Hypothalamus (tissue), 51 donors: ENCODE measurements at regions not wholly inside any gene's neighbourhood (a gene's known extent, or its start where the extent isn't known, plus 50 kb on each side); places are given as distances from the start of the nearest gene placed in this dataset.

Experiments
- DNase-seq, 51 donors: peaks; one replicate each; lab custom pipeline; 2025; lab: John Stamatoyannopoulos, UW

GRCh38 chr9:115998666-115999065, 154.9 kb upstream of the PAPPA start:
- DNase-seq, result no peak

DNA sequence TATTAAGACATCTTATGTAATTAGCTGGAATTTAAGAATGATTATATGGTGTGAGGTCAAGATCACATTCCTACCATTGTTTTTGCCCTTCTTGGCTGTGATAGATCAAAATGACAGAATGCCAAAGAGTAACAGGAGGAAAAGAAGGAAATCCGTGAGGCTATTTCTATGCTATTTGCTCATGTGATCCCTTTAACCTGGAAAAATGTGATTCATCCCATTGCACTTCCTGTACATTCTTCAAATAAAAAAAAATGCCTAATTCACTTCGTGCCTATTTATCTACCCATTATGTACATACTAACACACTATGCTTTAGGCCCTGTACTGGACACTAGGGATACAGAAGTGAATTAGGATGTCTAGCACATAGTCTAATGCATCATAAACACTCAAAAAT, 154.1 kb upstream of the PAPPA start:
- DNase-seq, result no peak

GRCh38 chr9:116000748-116001329, 152.8 kb upstream of the PAPPA start:
- DNase-seq, result no peak

- no peak for DNase-seq
Observed at GRCh38 chr9:116002181-116002580, 151.4 kb upstream of the PAPPA start.

DNA sequence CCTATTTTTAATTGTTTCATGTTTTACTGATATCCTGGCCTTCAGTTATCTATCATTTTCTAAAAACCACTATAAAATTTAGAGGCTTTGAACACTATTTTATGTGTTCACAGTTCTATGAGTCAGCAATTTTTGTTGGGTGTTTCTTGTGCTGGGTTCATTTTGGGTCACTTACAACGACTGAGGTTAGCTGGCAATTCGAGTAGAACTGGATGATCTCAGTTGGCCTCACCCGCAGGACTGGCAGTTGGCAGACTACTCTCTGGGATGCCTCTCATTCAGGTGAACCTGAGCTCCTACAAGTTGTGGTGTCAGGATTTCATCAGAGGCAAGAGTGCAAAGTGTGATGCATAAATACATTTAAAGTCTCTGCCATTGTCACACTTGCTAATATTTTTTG, 151.0 kb upstream of the PAPPA start:
- no peak for DNase-seq

- no peak for DNase-seq
Observed at GRCh38 chr9:116003397-116003796, 150.2 kb upstream of the PAPPA start.

DNA sequence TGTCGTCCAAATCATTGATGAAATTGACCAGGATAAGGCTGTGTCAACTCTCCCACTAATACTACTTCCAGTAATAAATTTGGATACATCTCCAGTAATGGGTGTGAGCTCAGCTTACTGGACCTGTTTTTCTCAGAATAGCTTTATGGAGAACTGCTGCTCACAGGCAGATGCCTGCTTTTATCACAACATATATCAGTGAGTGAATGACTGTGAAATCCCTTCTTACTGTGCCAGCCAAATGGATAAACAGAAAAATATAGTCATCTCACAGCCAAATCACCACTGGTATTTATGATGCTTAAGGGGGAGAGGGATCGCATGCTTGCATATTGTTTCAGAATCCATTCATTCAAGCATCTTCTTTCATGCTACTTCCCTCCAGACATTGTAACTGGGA, 148.4 kb upstream of the PAPPA start:
- DNase-seq, result no peak

GRCh38 chr9:116007824-116008223, 145.8 kb upstream of the PAPPA start:
- no peak for DNase-seq

DNA sequence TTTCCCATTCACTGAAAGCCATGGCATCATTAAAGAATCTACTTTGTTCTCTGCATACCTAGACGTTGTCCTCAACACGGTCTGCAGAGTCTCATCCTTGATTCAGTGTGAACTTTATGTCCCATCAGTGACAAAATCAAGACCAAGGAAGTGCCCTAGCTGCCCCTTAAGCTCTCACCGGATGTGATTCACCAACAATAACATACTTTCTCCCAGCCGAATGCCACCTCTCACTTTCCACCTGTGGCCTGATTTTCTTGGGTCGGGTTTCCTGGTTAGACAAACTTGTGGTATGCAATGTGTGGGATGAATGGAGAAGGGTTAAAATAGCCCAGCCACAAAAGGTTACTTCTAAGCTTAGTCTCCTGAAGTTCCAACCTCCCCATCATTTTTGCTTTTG, 145.3 kb upstream of the PAPPA start:
- DNase-seq, result no peak

DNA sequence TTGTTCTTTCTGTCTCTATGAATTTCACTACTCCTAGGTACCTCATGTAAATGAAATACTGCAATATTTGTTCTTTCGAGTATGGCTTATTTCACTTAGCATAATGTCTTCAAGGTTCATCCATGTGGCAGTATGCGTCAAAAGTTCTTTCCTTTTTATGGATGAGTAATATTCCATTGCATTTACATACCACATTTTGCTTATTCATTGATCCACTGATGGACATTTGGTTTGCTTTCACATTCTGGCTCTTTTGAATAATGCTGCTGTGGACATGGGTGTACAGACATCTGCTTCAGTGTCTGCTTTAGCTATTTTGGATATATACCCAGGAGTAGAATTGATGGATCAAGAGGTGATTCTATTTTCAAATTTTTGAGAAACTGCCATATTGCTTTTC, 144.2 kb upstream of the PAPPA start:
- DNase-seq, result no peak

DNA sequence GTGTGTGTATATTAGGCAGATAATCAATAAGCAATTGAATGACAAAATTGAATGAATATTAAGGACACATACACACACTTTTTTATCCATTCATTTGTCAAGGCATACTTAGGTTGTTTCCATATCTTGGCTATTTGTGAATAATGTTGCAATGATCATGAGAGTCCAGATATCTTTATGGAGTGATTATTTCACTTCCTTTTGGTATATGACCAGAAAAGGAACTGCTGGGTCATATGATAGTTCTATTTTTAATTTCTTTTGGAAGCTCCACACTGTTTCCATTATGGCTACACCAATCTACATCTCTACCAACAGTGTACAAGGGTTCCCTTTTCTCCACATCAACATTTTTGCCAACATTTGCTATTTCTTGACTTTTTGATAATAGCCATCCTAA, 137.7 kb upstream of the PAPPA start:
- no peak for DNase-seq

DNA sequence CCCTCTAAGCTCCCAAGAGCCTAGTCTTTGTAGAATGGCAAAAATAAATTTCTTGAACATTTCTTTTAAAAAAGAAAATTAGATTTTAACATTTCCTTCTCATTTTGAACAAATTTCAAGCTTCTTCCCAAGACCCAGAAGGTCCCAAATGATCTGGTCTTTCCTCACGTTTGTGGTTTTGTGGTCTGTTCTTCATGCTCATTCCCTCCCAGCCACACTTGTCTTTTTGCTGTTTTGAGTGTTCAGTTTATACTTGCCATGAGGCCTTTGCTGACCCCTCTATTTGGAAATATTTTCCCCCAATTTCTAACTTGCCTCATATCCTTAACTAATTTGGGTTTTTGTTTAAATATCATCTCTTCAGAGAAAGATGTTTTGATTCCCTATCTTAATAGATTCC, 133.4 kb upstream of the PAPPA start:
- DNase-seq, result no peak

DNA sequence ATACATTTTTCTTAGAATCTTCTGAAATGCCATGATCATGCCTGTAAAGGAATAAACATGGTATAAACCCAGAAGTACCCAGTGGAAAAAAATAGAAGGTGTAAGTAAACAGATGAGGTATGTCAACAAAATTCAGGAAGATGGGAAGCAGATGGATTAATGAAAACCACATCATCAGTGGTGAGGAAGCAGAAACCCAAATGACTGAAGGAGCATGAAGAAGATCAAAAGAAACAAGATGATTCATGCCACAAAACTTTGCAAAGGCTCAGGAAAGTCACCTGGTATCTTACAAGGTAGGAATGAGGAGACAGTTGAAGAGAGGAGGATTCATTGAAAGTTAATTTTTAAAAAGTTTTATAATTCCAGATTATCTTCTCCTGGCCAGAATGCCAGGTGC, 132.8 kb upstream of the PAPPA start:
- DNase-seq, result no peak

DNA sequence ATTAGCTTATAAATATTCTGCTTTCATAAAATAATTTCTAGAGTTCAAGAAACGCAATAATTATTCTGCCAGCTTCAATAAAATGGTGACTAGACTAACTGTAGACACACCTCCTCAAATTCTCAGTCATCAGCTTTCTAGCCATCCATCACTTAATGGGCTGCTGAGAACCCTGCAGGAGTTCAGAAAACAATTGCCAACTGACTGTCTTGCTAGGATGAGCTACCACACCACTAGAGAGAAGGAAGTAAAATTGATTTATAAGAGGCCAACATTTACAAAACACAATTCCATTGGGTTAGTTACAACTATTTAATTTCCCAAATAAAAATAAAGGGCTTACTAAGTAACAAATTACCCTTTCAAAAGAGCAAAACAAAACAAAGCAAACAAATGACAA, 126.5 kb upstream of the PAPPA start:
- no peak for DNase-seq

- DNase-seq, result no peak
Observed at GRCh38 chr9:116027511-116027910, 126.1 kb upstream of the PAPPA start.

DNA sequence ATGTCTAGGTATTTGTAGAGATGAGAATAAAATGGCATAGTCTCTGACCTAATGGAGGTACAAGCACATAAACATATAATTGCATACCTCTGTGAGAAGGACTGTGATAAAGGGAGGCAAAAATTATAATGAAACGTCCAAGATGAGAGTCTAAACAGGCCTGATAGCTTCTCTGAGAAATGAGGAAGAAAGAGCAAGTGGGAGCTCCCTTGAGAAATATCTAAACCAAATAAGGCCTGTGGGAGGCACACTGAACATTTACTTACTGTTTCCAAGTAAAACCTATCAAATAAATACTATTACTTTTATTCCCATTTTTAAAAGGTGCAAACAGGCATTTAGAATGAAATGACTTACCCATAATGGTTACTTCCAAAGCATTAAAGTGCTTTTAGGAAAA, 125.6 kb upstream of the PAPPA start:
- no peak for DNase-seq

DNA sequence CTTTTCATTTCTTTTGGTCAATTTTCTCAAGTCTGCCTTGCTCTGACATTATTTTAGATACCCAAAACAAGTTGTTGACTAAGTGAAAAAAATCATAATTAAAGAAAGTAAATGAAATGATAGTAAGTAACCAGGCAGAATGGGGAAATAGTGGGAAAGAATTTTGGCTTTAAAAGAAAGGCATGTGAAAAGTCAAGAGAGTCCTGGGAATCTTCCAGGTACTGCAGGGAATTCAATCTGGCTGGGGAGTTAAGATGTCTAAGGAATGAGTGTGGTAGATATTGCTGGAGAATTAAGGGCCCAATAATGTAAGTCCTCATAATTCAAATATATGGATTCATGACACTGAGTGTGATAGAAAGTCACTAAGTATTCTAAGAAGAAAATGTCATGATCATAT, 123.1 kb upstream of the PAPPA start:
- no peak for DNase-seq

DNA sequence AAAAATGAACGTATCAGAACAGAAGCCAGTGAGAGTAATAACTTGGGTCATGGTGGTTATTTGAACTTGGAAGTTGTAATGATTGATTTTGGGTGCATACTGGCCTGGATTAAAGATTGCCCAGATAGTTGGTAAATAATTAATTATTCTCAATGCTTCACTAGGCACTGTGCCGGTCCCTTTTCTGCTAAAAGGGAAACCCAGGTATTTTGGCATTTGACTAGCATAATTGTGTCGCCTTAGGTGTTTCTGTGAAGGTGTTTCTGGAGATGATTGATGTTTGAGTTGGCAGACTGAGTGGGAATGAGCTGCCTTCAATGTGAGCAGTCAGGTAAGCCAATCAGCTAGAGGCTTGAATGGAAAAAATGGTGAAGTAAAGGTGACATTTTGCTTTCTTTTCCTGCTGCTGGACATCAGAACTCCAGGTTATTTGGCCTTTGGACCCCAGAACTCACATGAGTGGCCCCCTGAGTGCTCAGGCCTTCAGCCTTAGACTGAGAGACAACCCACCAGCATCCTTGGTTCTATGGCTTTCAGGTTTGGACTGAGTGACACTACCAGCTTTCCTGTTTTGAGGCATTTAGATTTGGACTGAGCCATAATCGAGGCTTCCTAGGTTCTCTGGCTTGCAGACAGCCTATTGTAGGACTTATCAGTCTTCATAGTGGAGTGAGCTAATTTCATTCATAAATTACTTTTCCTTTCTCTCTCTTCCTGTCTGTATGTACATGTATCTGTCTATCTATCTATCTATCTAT, 120.7 kb upstream of the PAPPA start:
- no peak for DNase-seq

- DNase-seq, result no peak
Observed at GRCh38 chr9:116039312-116039711, 114.3 kb upstream of the PAPPA start.

GRCh38 chr9:116039893-116040292, 113.7 kb upstream of the PAPPA start:
- DNase-seq, result no peak

- no peak for DNase-seq
Observed at GRCh38 chr9:116042321-116042720, 111.3 kb upstream of the PAPPA start.

DNA sequence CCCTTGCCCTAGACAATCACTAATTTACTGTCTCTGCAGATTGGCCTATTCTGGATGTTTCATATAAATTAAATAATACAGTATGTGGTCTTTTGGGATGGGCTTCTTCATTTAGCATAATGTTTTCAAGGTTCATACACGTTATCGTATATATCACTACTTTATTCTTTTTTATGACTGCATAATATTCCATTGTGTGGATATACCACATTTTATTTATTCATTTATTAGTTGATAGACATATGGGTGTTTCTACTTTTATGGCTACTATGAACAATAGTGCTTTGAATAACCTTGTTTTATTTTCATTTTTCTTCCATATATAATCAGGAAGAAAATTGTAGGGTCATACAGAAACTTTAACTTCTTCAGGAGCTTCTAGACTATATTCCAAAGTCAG, 108.5 kb upstream of the PAPPA start:
- DNase-seq, result no peak

- no peak for DNase-seq
Observed at GRCh38 chr9:116048081-116048480, 105.5 kb upstream of the PAPPA start.
